ENCODE measurements at regions not wholly inside any gene's neighbourhood (a gene's known extent, or its start where the extent isn't known, plus 50 kb on each side); places are given as distances from the start of the nearest gene placed in this dataset.

DNA sequence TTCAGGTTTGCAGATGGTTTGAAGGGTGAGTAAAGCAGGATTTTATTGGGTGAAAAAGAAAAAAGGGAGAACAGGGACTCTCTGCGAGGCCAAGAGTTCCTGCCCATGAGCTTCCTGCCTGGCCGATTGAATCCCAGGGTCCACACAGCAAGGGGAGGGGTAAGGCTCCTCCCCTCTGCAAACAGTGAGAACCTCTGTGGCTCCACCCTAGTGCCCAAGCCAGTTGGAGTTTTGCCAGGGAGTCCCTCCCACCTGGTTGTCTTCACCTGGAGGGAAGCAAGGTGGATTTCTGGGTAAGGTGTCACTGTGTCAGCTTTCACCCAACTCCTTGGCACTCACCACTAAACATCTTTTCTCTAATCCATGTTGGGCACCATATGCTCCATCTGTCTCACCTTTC is 70.9 kb downstream of the PDHA2 start:
- H3K79me1 ChIP-seq (ENCODE audit: low read depth in 1 of 2, low read length in 2 of 2): no peaks in the 10 kb centered on the region
- no peak overlapping the region for H2BK20ac ChIP-seq (ENCODE audit: low read depth, low read length)
- in situ Hi-C loops (cut with MboI; ENCODE audit: low sequenced_read_pairs): no loop called here
- WGBS, 2 experiments (ENCODE audit: extremely low coverage in 2 of 2, insufficient read length in 1 of 2): no CpG with 5 or more reads among the region's 2 CpGs
- no peak overlapping the region for H4K91ac ChIP-seq (ENCODE audit: insufficient read depth, low read depth, low read length)
- no peak overlapping the region for H3K4ac ChIP-seq (ENCODE audit: low read depth, low read length)
- H3K9me1 ChIP-seq (ENCODE audit: insufficient read depth, low read length): no peaks in the 10 kb centered on the region
- no peaks in the 10 kb centered on the region for H4K20me1 ChIP-seq (ENCODE audit: insufficient read depth, low read length)
- H3K56ac ChIP-seq (ENCODE audit: extremely low read depth, insufficient read depth, low read length): no peak overlapping the region
- H3K4me1 ChIP-seq (ENCODE audit: control insufficient read depth, insufficient read depth, low read length): no peaks in the 10 kb centered on the region
- H3K4me3 ChIP-seq (ENCODE audit: insufficient read depth, low read depth, low read length): no peak overlapping the region
- no peaks in the 10 kb centered on the region for H3K36me3 ChIP-seq (ENCODE audit: control insufficient read depth, insufficient read depth, low read length)
- no peak overlapping the region for H4K8ac ChIP-seq (ENCODE audit: low read depth in 2 of 2, low read length in 2 of 2)
- no peak overlapping the region for H3K27ac ChIP-seq (ENCODE audit: insufficient read depth, low read length)
- intact Hi-C loops (cut with micrococcal nuclease): no loop called here
- POLR2A ChIA-PET (ENCODE audit: unreplicated experiment): no interaction called here
- H3K23ac ChIP-seq (ENCODE audit: low read depth, low read length): no peak overlapping the region
- no peak overlapping the region for H2AK9ac ChIP-seq (replicated peaks; ENCODE audit: low read depth, low read length, poor library complexity)
- CTCF ChIA-PET: no interaction called here
- H3K27me3 ChIP-seq (ENCODE audit: control insufficient read depth, insufficient read depth, low read length): no peaks in the 10 kb centered on the region
- H2AFZ ChIP-seq (replicated peaks; ENCODE audit: low read length, poor library complexity): no peak overlapping the region
- dilution Hi-C loops (cut with HindIII; ENCODE audit: low sequenced_read_pairs, unreplicated experiment): no loop called here
- H3K18ac ChIP-seq (ENCODE audit: low read depth, low read length): no peak overlapping the region
- DNase-seq (no peak), ATAC-seq (ENCODE audit: low read depth) (no peak)
- no peak overlapping the region for H4K5ac ChIP-seq (ENCODE audit: low read depth, low read length)
- no peak overlapping the region for H2BK15ac ChIP-seq (ENCODE audit: low read depth, low read length)
- H3K9me3 ChIP-seq (ENCODE audit: control insufficient read depth, insufficient read depth, low read length): peaks cover 2% of the 10 kb centered on the region
- TF ChIP-seq, protein P1, sequence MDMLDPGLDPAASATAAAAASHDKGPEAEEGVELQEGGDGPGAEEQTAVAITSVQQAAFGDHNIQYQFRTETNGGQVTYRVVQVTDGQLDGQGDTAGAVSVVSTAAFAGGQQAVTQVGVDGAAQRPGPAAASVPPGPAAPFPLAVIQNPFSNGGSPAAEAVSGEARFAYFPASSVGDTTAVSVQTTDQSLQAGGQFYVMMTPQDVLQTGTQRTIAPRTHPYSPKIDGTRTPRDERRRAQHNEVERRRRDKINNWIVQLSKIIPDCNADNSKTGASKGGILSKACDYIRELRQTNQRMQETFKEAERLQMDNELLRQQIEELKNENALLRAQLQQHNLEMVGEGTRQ (IDR thresholded peaks at IDR 0.05; ENCODE audit: low read depth, low read length): no peak
- TF ChIP-seq CHD1 (IDR thresholded peaks at IDR 0.05; ENCODE audit: low read depth, low read length) (no peak), RFX5 (IDR thresholded peaks at IDR 0.05; ENCODE audit: low read depth, low read length) (no peak), FOS (IDR thresholded peaks at IDR 0.05; ENCODE audit: low read depth, low read length) (no peak), CEBPB (IDR thresholded peaks at IDR 0.05; ENCODE audit: low read depth, low read length) (no peak), POLR2A (IDR thresholded peaks at IDR 0.05; ENCODE audit: low read depth, low read length) (no peak), MXI1 (IDR thresholded peaks at IDR 0.05; ENCODE audit: borderline replicate concordance, low read depth, low read length) (no peak), MAFK (IDR thresholded peaks at IDR 0.05; ENCODE audit: low read depth, low read length) (no peak), MAZ (IDR thresholded peaks at IDR 0.05; ENCODE audit: borderline replicate concordance, low read depth, low read length) (no peak), SMC3 (IDR thresholded peaks at IDR 0.05; ENCODE audit: low read depth, low read length) (no peak), BHLHE40 (IDR thresholded peaks at IDR 0.05; ENCODE audit: low read depth, low read length) (no peak), NFE2L2 (IDR thresholded peaks at IDR 0.05; ENCODE audit: low read depth, low read length) (no peak)
- TF ChIP-seq, protein P2, sequence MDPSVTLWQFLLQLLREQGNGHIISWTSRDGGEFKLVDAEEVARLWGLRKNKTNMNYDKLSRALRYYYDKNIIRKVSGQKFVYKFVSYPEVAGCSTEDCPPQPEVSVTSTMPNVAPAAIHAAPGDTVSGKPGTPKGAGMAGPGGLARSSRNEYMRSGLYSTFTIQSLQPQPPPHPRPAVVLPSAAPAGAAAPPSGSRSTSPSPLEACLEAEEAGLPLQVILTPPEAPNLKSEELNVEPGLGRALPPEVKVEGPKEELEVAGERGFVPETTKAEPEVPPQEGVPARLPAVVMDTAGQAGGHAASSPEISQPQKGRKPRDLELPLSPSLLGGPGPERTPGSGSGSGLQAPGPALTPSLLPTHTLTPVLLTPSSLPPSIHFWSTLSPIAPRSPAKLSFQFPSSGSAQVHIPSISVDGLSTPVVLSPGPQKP (IDR thresholded peaks at IDR 0.05; ENCODE audit: borderline replicate concordance, low read depth, low read length): no peak
- TF ChIP-seq, protein P3, sequence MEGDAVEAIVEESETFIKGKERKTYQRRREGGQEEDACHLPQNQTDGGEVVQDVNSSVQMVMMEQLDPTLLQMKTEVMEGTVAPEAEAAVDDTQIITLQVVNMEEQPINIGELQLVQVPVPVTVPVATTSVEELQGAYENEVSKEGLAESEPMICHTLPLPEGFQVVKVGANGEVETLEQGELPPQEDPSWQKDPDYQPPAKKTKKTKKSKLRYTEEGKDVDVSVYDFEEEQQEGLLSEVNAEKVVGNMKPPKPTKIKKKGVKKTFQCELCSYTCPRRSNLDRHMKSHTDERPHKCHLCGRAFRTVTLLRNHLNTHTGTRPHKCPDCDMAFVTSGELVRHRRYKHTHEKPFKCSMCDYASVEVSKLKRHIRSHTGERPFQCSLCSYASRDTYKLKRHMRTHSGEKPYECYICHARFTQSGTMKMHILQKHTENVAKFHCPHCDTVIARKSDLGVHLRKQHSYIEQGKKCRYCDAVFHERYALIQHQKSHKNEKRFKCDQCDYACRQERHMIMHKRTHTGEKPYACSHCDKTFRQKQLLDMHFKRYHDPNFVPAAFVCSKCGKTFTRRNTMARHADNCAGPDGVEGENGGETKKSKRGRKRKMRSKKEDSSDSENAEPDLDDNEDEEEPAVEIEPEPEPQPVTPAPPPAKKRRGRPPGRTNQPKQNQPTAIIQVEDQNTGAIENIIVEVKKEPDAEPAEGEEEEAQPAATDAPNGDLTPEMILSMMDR (conservative IDR thresholded peaks at IDR 0.05; ENCODE audit: low read depth, low read length): no peak
- no peak overlapping the region for H2AK5ac ChIP-seq (ENCODE audit: low read depth, low read length)
- no peak overlapping the region for H2BK5ac ChIP-seq (ENCODE audit: low read depth, low read length, poor library complexity, severe bottlenecking)
- no peak overlapping the region for H3K4me2 ChIP-seq (ENCODE audit: low read depth, low read length)
- BruUV-seq (replicated peaks): no TSS peak
- H3K9ac ChIP-seq (ENCODE audit: low read depth, low read length): no peak overlapping the region
- H2BK120ac ChIP-seq (ENCODE audit: low read depth, low read length): no peak overlapping the region
- H3K14ac ChIP-seq (replicated peaks; ENCODE audit: low read depth, low read length): no peak overlapping the region
